ENCODE measurements at regions not wholly inside any gene's neighbourhood (a gene's known extent, or its start where the extent isn't known, plus 50 kb on each side); places are given as distances from the start of the nearest gene placed in this dataset.

GRCh38 chr10:36448760-36449691 is 676.4 kb upstream of the ANKRD30A start:
- TF ChIP-seq CREB1 (IDR thresholded peaks at IDR 0.05; ENCODE audit: low read depth) (no peak), FOXM1 (IDR thresholded peaks at IDR 0.05; ENCODE audit: borderline replicate concordance, low read depth) (no peak), NFIC (IDR thresholded peaks at IDR 0.05) (no peak)

- TF ChIP-seq RAD21 (IDR thresholded peaks at IDR 0.05; ENCODE audit: low read depth) (no peak), USF1 (IDR thresholded peaks at IDR 0.05) (no peak), YY1 (IDR thresholded peaks at IDR 0.05; ENCODE audit: low read depth) (no peak), EP300 (IDR thresholded peaks at IDR 0.05; ENCODE audit: borderline replicate concordance) (no peak), MAX (IDR thresholded peaks at IDR 0.05) (no peak), EGR1 (IDR thresholded peaks at IDR 0.05) (no peak)
These were observed 678.5 kb upstream of the ANKRD30A start for GRCh38 chr10:36446881-36447280.

GRCh38 chr10:36443233-36443632 is 682.2 kb upstream of the ANKRD30A start:
- TF ChIP-seq CEBPB (IDR thresholded peaks at IDR 0.05) (no peak), FOXM1 (IDR thresholded peaks at IDR 0.05; ENCODE audit: borderline replicate concordance, low read depth) (no peak), TAF1 (IDR thresholded peaks at IDR 0.05; ENCODE audit: low read depth) (no peak), USF1 (IDR thresholded peaks at IDR 0.05) (no peak), RAD21 (IDR thresholded peaks at IDR 0.05; ENCODE audit: low read depth) (no peak), NFIC (IDR thresholded peaks at IDR 0.05) (no peak), YY1 (IDR thresholded peaks at IDR 0.05; ENCODE audit: low read depth) (no peak)

GRCh38 chr10:36441557-36441956 is 683.8 kb upstream of the ANKRD30A start:
- TF ChIP-seq TCF12 (IDR thresholded peaks at IDR 0.05; ENCODE audit: low read depth) (no peak), USF1 (IDR thresholded peaks at IDR 0.05) (no peak), RAD21 (IDR thresholded peaks at IDR 0.05; ENCODE audit: low read depth) (no peak), REST (IDR thresholded peaks at IDR 0.05; ENCODE audit: low read depth) (no peak), CEBPB (IDR thresholded peaks at IDR 0.05) (no peak), ZBTB7A (IDR thresholded peaks at IDR 0.05; ENCODE audit: low read depth) (no peak), NFIC (IDR thresholded peaks at IDR 0.05) (no peak), EP300 (IDR thresholded peaks at IDR 0.05; ENCODE audit: borderline replicate concordance) (no peak), YY1 (IDR thresholded peaks at IDR 0.05; ENCODE audit: low read depth) (no peak), TEAD4 (IDR thresholded peaks at IDR 0.05) (no peak)

GRCh38 chr10:36440539-36440938 is 684.9 kb upstream of the ANKRD30A start:
- TF ChIP-seq EGR1 (IDR thresholded peaks at IDR 0.05) (no peak), TCF12 (IDR thresholded peaks at IDR 0.05; ENCODE audit: low read depth) (no peak), YY1 (IDR thresholded peaks at IDR 0.05; ENCODE audit: low read depth) (no peak), TEAD4 (IDR thresholded peaks at IDR 0.05) (no peak)

- no peak for TF ChIP-seq YY1 (IDR thresholded peaks at IDR 0.05; ENCODE audit: low read depth)
- TF ChIP-seq CREB1 (IDR thresholded peaks at IDR 0.05; ENCODE audit: low read depth) = no peak
- TF ChIP-seq EGR1 (IDR thresholded peaks at IDR 0.05) = no peak
- TF ChIP-seq TAF1 (IDR thresholded peaks at IDR 0.05; ENCODE audit: low read depth) = no peak
- TF ChIP-seq TEAD4 (IDR thresholded peaks at IDR 0.05) = no peak
- TF ChIP-seq FOXM1 (IDR thresholded peaks at IDR 0.05; ENCODE audit: borderline replicate concordance, low read depth) = no peak
- TF ChIP-seq NFIC (IDR thresholded peaks at IDR 0.05) = no peak
- TF ChIP-seq REST (IDR thresholded peaks at IDR 0.05; ENCODE audit: low read depth) = no peak
- TF ChIP-seq USF1 (IDR thresholded peaks at IDR 0.05) = no peak
- TF ChIP-seq MAX (IDR thresholded peaks at IDR 0.05) = no peak
These were observed 688.0 kb upstream of the ANKRD30A start for GRCh38 chr10:36437367-36437766.
